Mesothelial cell of epicardium (in vitro differentiated cells): ENCODE measurements at regions not wholly inside any gene's neighbourhood (a gene's known extent, or its start where the extent isn't known, plus 50 kb on each side); places are given as distances from the start of the nearest gene placed in this dataset.
A peak's percentile ranks its signal among the peaks of the same experiment; 100 is the strongest.

Experiments
- DNase-seq, 2 experiments: peaks; one replicate each; pipeline ENCODE4 v3.0.0; 2021; ENCODE audit warnings: low spot score in 2 of 2; ENCODE audit not compliant: unreplicated experiment in 2 of 2
- H3K27ac Mint-ChIP-seq: 2 replicates; pipeline ENCODE4 v1.8.0; 2021; ENCODE audit warnings: mixed read lengths
- H3K27me3 Mint-ChIP-seq: 2 replicates; pipeline ENCODE4 v1.8.0; 2021; ENCODE audit warnings: low read depth, mixed read lengths
- H3K36me3 Mint-ChIP-seq: 2 replicates; pipeline ENCODE4 v1.8.0; 2021; ENCODE audit warnings: mixed read lengths
- H3K4me1 Mint-ChIP-seq: 2 replicates; pipeline ENCODE4 v1.8.0; 2021; ENCODE audit warnings: mixed read lengths
- H3K4me3 Mint-ChIP-seq: 2 replicates; pipeline ENCODE4 v1.8.0; 2021; ENCODE audit warnings: mild to moderate bottlenecking, moderate library complexity, mixed read lengths
- H3K9me3 Mint-ChIP-seq: 2 replicates; pipeline ENCODE4 v1.8.0; 2021; ENCODE audit warnings: mixed read lengths
- TF ChIP-seq, protein P1 (sequence below): fragments of 200-600 bp; sonication (generic); IDR thresholded peaks from one replicate; pipeline ENCODE4 v1.5.0; 2021; ENCODE audit warnings: antibody characterized with exemption; ENCODE audit not compliant: unreplicated experiment

DNA sequence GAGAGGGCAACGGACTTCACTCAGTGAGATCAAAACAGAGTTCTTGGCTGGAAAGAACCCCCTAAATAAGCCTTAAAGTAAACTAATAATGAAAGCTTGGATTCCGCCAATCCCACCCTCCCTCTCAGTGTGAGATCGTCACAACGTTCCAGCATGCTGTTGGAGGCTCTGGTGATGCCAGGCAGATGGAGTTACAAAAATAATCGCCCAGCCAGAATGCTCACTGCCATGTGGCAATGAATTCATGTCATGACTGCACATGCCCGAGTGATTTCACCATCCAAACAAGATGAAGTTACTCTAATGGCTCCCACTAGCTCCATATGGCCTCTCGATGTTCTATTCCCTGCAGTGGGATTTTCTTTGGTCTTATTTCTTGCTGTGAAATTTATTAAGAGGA is 248.0 kb downstream of the SPATA18 start:
- no peaks in the 10 kb centered on the region for H3K27me3 Mint-ChIP-seq
- H3K36me3 Mint-ChIP-seq: no peaks in the 10 kb centered on the region

DNA sequence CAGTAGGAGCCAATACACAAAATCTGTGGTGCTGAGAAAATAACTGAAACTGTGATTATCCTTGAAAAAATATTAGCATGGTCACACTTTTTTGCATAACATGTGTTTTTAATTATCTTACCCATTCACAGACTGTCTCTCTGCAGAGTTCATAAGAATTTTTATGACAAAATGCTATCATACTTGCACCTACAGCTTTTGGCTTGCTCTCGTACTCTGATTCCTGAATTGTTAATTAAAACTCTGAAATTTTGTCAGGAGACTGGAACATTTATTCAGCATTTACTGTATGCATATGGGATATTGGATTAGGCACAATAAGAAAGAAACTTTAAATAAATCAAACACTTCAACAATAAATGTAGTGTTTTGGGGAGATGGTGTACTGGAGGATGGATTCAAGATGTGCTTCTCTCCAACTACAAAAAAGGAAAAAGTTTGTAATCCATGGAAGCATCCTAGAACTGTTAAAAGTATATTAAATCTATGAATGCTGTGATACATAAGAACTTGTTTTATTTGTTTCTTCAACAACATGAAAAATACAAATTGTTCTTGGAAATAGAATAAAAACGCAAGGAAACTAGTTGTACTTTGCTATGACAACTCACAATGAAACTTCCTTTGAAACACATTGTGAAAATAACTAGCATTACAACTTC is 260.5 kb downstream of the SPATA18 start:
- TF ChIP-seq, protein P1, sequence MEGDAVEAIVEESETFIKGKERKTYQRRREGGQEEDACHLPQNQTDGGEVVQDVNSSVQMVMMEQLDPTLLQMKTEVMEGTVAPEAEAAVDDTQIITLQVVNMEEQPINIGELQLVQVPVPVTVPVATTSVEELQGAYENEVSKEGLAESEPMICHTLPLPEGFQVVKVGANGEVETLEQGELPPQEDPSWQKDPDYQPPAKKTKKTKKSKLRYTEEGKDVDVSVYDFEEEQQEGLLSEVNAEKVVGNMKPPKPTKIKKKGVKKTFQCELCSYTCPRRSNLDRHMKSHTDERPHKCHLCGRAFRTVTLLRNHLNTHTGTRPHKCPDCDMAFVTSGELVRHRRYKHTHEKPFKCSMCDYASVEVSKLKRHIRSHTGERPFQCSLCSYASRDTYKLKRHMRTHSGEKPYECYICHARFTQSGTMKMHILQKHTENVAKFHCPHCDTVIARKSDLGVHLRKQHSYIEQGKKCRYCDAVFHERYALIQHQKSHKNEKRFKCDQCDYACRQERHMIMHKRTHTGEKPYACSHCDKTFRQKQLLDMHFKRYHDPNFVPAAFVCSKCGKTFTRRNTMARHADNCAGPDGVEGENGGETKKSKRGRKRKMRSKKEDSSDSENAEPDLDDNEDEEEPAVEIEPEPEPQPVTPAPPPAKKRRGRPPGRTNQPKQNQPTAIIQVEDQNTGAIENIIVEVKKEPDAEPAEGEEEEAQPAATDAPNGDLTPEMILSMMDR: no peak
- no peak for DNase-seq
- no peaks in the 10 kb centered on the region for H3K36me3 Mint-ChIP-seq
- peaks cover 21% of the 10 kb centered on the region for H3K9me3 Mint-ChIP-seq
- no peak overlapping the region for H3K27ac Mint-ChIP-seq
- no peak overlapping the region for H3K4me3 Mint-ChIP-seq
- H3K27me3 Mint-ChIP-seq: peaks cover 2% of the 10 kb centered on the region
- peaks cover 16% of the 10 kb centered on the region for H3K4me1 Mint-ChIP-seq

More for the DNA sequence above, 248.0 kb downstream of the SPATA18 start:
- no peak for DNase-seq
- Mint-ChIP-seq H3K4me3 (no peak overlapping the region), H3K9me3 (no peaks in the 10 kb centered on the region), H3K27ac (no peak overlapping the region), H3K4me1 (no peaks in the 10 kb centered on the region)
- TF ChIP-seq, protein P1: no peak

DNA sequence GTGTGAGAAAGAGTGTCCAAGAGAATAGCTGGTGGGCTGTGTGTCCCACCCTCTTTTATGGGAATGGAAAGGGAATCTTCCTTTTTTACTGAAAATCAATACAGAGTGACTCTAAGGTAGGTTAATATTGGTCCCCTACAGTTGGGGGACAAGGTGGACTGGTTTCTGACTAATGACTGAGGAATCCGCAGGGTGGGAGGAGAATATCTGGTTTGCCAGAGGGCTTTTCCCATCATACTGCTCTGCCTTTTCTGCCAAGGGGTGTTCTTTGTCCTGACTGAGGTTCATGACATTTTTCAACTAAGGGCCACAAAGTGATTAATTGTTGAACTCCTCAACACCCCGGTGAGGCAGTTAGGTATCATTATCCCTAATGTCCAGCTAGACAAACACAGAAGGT is 261.6 kb downstream of the SPATA18 start:
- Mint-ChIP-seq H3K4me1 (peaks cover 16% of the 10 kb centered on the region), H3K27me3 (peaks cover 2% of the 10 kb centered on the region), H3K27ac (peak overlapping the region; percentile 5), H3K9me3 (peaks cover 10% of the 10 kb centered on the region), H3K4me3 (no peak overlapping the region), H3K36me3 (no peaks in the 10 kb centered on the region)
- TF ChIP-seq, protein P1: no peak
- DNase-seq: no peak

DNA sequence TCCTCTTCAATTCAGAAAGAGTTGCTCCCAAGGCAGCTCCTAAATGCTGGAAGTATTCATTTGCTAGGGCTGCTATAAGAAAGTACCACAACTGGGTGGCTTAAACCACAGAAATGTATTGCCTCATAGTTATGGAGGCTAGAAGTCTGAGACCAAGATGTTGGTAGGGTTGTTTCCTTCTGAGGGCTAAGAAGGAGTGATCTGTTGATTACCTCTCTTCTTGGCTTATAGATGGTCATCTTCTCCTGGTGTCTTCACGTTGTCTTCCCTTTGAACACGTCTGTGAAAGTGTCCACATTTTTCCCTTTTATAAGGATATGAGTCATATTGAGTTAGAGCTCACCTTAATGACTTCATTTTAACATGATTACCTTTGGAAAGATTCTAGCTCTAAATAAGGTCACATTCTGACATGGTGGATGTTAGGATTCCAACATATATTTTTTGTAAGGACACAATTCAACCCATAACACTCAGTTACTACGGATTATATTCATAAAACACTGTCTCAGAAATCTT is 266.3 kb downstream of the SPATA18 start:
- TF ChIP-seq, protein P1: no peak
- H3K4me3 Mint-ChIP-seq: no peak overlapping the region
- no peak for DNase-seq
- peaks cover 2% of the 10 kb centered on the region for H3K27me3 Mint-ChIP-seq
- peaks cover 7% of the 10 kb centered on the region for H3K4me1 Mint-ChIP-seq
- no peaks in the 10 kb centered on the region for H3K36me3 Mint-ChIP-seq
- H3K9me3 Mint-ChIP-seq: peaks cover 4% of the 10 kb centered on the region
- no peak overlapping the region for H3K27ac Mint-ChIP-seq

DNA sequence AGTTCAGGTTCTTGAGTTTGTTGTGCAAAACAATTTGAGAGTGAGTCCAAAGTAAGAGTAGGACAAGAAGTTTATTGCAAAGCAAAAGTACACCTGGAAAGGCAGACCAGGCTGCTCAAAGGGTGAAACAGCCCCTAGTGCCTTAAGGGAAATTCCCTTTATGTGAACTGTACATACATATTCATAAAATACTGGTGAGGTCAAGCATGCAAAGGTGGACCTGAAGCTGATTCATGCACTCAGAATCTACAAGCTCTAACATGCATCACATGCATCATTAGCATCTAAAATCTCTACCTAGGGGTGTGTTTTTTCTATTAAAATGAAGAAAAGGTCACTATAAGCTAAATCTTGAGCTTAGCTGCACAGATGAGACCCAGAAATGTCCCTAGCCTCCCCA is 266.9 kb downstream of the SPATA18 start:
- DNase-seq: no peak
- no peaks in the 10 kb centered on the region for H3K36me3 Mint-ChIP-seq
- H3K27ac Mint-ChIP-seq: no peak overlapping the region
- peaks cover 2% of the 10 kb centered on the region for H3K4me1 Mint-ChIP-seq
- H3K4me3 Mint-ChIP-seq: no peak overlapping the region
- peaks cover 9% of the 10 kb centered on the region for H3K9me3 Mint-ChIP-seq
- H3K27me3 Mint-ChIP-seq: peaks cover 2% of the 10 kb centered on the region
- TF ChIP-seq, protein P1: no peak
